ENCODE measurements at regions not wholly inside any gene's neighbourhood (a gene's known extent, or its start where the extent isn't known, plus 50 kb on each side); places are given as distances from the start of the nearest gene placed in this dataset.

- no peak overlapping the region for H2BK12ac ChIP-seq (ENCODE audit: low read depth, low read length)
- no peaks in the 10 kb centered on the region for H4K20me1 ChIP-seq (replicated peaks in 1 of 2; ENCODE audit: control insufficient read depth in 1 of 2, insufficient read depth in 2 of 2, low read length in 2 of 2)
- H3K27me3 ChIP-seq (replicated peaks in 1 of 4; ENCODE audit: control insufficient read depth in 3 of 4, extremely low read depth in 1 of 4, insufficient read depth in 3 of 4, low read length in 3 of 4), result no peaks in the 10 kb centered on the region
- peaks cover 0 to 3% of the 10 kb centered on the region in 2 experiments; a peak in 1 of 4 replicates for H3K9me3 ChIP-seq (ENCODE audit: insufficient read depth in 2 of 2, low read depth in 1 of 2, low read length in 1 of 2)
- no peak overlapping the region for H3K18ac ChIP-seq (ENCODE audit: extremely low read depth, low read length)
- no peak overlapping the region for H4K8ac ChIP-seq (ENCODE audit: extremely low read depth, insufficient read depth, low read length)
- DNase-seq (ENCODE audit: low read depth in 1 of 2, low spot score in 2 of 2) (no peak), FAIRE-seq (no peak)
- H2BK120ac ChIP-seq (replicated peaks; ENCODE audit: low read depth, low read length), result no peak overlapping the region
- H3K36me3 ChIP-seq (ENCODE audit: control insufficient read depth in 2 of 4, insufficient read depth in 4 of 4, low read length in 3 of 4), result no peaks in the 10 kb centered on the region
- H3K4me3 ChIP-seq (ENCODE audit: extremely low read depth in 1 of 4, insufficient read depth in 2 of 4, low read depth in 3 of 4, low read length in 4 of 4), result no peak overlapping the region
- H2BK20ac ChIP-seq (ENCODE audit: low read length), result no peak overlapping the region
- H3K9ac ChIP-seq (replicated peaks in 1 of 4; ENCODE audit: extremely low read depth in 1 of 4, low read depth in 3 of 4, low read length in 3 of 4), result no peak overlapping the region
- H3K79me1 ChIP-seq (ENCODE audit: low read depth, low read length), result no peaks in the 10 kb centered on the region
- POLR2A ChIA-PET (ENCODE audit: partially characterized antibody), result interaction anchor here (0.9 kb wide), 1 partner anchor 513 kb away, joined by 4 read pairs; no protein-coding TSS in a partner anchor
- TF ChIP-seq CBX8 (IDR thresholded peaks at IDR 0.05; ENCODE audit: borderline replicate concordance, low read depth, low read length) (no peak), GTF2F1 (IDR thresholded peaks at IDR 0.05; ENCODE audit: borderline replicate concordance, low read depth, low read length) (no peak), RNF2 (IDR thresholded peaks at IDR 0.05; ENCODE audit: borderline replicate concordance, low read depth, low read length, missing control alignments, poor library complexity, severe bottlenecking) (no peak), POLR2A (IDR thresholded peaks at IDR 0.05; ENCODE audit: control extremely low read depth in 1 of 2, low read depth in 2 of 2, low read length in 2 of 2) (no peak), CBX5 (IDR thresholded peaks at IDR 0.05; ENCODE audit: low read depth, low read length) (no peak), MAFK (IDR thresholded peaks at IDR 0.05; ENCODE audit: low read depth, low read length) (no peak), YY1 (IDR thresholded peaks at IDR 0.05; ENCODE audit: low read depth, low read length) (no peak), BACH1 (IDR thresholded peaks at IDR 0.05; ENCODE audit: low read length) (no peak), SRF (IDR thresholded peaks at IDR 0.05; ENCODE audit: low read depth, low read length) (no peak), ASH2L (IDR thresholded peaks at IDR 0.05; ENCODE audit: low read length) (no peak)
- no peak overlapping the region for H3K23ac ChIP-seq (ENCODE audit: insufficient read length)
- H4K5ac ChIP-seq (ENCODE audit: insufficient read length, low read depth, low read length), result no peak overlapping the region
- H3K4ac ChIP-seq (replicated peaks; ENCODE audit: insufficient read length, low read depth, low read length), result no peak overlapping the region
- no peak overlapping the region for H2BK15ac ChIP-seq (ENCODE audit: low read length)
- CTCF ChIA-PET (ENCODE audit: partially characterized antibody), result interaction anchor here (1.4 kb wide), 1 partner anchor 580 kb away, joined by 7 read pairs; no protein-coding TSS in a partner anchor
- no peaks in the 10 kb centered on the region; a peak in 2 of 7 replicates for H3K4me1 ChIP-seq (replicated peaks in 1 of 4; ENCODE audit: control insufficient read depth in 3 of 4, insufficient read depth in 4 of 4, low read length in 3 of 4)
- no peaks in the 10 kb centered on the region for H3K23me2 ChIP-seq (ENCODE audit: low read depth, low read length)
- H4K91ac ChIP-seq (replicated peaks; ENCODE audit: insufficient read length, low read length), result no peak overlapping the region
- H3K79me2 ChIP-seq (ENCODE audit: control insufficient read depth in 1 of 2, insufficient read depth in 2 of 2, low read length in 2 of 2), result no peaks in the 10 kb centered on the region
- H2AK5ac ChIP-seq (ENCODE audit: low read depth, low read length), result no peak overlapping the region
- no peak overlapping the region for H3K27ac ChIP-seq (ENCODE audit: low read depth, low read length)
- H2BK5ac ChIP-seq (ENCODE audit: low read depth, low read length), result no peak overlapping the region
- no peak overlapping the region for H2AFZ ChIP-seq (ENCODE audit: low read length)
- no peak overlapping the region for H3K14ac ChIP-seq (ENCODE audit: insufficient read length)
- WGBS, 2 experiments (ENCODE audit: extremely low coverage in 1 of 2, insufficient coverage in 1 of 2, insufficient read length in 1 of 2, insufficient replicate concordance in 2 of 2, low coverage in 1 of 2, low lambda C conversion rate in 2 of 2, missing lambda C conversion rate in 1 of 2), result 100% methylated on average over 2 of the region's 2 CpGs; no CpG with 5 or more reads in 1 of the 2 experiments
- H3K4me2 ChIP-seq (ENCODE audit: insufficient read depth in 1 of 2, low read depth in 2 of 2, low read length in 2 of 2), result no peak overlapping the region
- no peak overlapping the region for H3K56ac ChIP-seq (replicated peaks; ENCODE audit: insufficient read length, low read depth, low read length)
Observed at GRCh38 chr5:152568016-152568415, 162.9 kb upstream of the NMUR2 start.
